NCI-H2196 treated with DMSO at 0.1 percent for 48 hours (cell line): ENCODE measurements at regions not wholly inside any gene's neighbourhood (a gene's known extent, or its start where the extent isn't known, plus 50 kb on each side); places are given as distances from the start of the nearest gene placed in this dataset.

Experiments used
- DNase-seq: peaks from one replicate; lab custom pipeline; 2025; ENCODE audit not compliant: unreplicated experiment; lab: John Stamatoyannopoulos, UW

DNA sequence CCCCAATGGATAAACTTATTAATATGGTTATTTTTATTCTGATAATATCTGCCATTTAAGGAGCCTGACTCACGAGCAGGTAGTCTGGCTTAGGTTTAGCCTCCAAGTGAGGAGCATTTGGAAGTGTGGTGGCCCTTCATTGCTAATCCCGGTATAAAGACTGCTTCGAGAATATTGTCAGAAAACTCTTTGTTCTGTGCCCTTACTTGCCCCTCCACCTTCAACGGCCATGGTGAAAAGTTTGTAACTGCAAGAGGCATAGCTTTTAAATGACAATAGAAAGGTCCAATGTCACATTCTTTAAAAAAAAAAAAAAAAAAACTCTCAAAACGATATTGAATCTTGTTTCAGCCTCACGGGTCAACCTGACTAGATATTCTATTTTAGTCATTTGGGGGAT lies 157.4 kb upstream of the PROX1 start:
- no peak for DNase-seq

DNA sequence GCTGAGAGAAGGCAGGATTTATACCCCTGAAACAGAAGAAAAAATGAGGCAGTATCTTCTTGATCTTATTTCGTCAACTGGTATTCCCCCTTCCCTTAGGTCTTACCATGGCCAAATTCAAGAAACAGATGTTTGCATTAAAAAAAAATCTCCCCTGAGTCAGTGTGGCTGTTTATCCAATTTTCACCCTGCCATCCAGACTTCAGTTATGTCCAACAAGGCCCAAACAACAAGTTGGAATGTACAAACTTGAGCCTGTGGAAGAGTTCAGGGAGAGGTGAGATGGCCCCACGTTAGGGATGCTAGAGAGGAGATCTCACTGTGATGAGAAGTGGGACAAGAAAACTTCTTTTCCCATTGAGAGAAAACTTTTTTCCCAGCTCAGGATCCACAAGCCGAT lies 147.2 kb upstream of the PROX1 start:
- DNase-seq: no peak

- no peak for DNase-seq
These were observed 143.1 kb upstream of the PROX1 start for GRCh38 chr1:213844632-213845031.

DNA sequence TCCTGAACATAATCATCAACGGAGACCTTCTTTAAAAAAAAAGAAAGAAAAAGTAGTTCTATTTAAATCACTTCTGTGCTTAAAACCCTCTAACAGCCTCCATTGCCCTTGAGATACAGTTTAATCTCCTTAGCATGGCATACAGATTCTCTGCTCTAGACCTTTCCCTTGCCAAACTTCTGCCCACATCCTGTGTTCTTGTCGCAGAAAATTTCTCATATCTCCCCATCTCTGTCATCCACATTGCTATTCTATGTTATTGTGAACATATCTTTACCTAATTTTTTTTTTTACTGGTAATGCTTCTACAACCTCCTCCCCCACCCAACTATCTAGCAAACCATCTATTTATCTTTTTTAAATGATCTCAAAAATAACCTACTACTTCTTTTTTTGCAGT lies 135.7 kb upstream of the PROX1 start:
- DNase-seq: no peak

GRCh38 chr1:213858581-213858980 lies 129.2 kb upstream of the PROX1 start:
- no peak for DNase-seq

DNA sequence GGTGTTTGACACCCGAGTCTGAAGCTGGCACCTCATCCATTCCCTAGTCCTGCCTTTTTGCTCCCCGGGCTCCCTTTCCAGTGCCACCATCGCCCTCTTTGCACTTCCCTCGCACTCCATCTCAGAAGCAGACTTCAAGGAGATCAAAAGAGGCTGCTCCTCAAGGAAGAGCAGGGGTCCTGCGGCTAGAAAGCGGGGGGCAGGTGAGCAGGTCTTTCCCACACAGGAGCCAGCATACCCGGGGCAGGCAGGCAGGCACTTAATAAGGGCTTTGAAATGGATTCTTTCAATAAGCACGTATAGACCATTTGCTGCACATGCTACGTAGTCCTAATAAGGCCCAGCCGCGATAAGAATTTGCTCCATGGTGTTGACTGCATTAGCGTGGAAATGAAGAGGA lies 125.9 kb upstream of the PROX1 start:
- no peak for DNase-seq

- no peak for DNase-seq
These were observed 123.7 kb upstream of the PROX1 start for GRCh38 chr1:213864091-213864490.

DNA sequence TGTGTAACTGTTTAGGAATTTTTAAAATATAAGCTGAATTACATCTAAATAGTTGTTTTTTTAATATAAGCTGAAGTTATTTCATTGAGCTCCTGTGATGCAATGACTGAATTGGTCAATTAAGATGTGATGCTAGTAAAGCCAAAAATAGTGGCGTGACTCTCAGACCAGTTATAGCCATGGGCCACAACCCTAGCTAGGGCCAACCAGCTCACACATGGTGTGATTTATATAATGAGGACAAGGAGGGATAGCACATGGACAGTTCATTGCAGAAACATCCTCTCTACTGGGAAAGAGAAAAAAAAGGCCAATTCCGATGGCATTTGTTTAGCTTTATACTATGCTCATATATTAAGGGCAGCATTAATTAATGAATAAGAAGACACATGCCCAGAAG lies 119.3 kb upstream of the PROX1 start:
- DNase-seq: no peak

GRCh38 chr1:213871179-213871578 lies 116.6 kb upstream of the PROX1 start:
- no peak for DNase-seq

GRCh38 chr1:213874789-213875188 lies 113.0 kb upstream of the PROX1 start:
- DNase-seq: no peak

GRCh38 chr1:213876531-213876930 lies 111.2 kb upstream of the PROX1 start:
- DNase-seq: no peak

DNA sequence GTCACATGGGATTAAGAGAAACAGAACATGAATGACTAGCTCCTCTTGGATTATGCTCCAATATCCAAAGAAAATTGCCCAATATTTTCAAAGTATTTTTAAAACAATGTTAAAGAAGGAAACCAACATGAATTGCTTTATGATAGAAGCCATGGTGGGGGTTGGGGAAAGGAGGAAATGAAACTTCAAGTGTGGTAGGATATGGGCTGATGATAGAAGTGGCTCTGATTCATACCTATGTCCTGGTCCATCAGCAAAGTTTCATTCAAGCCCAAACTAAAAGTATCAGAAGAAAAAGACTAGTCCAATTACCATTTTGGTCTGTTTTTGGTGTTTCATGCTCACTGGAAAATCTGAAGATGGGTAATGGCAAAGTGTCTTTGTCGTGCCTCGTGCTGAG lies 104.2 kb upstream of the PROX1 start:
- DNase-seq: no peak

GRCh38 chr1:213884402-213884801 lies 103.4 kb upstream of the PROX1 start:
- DNase-seq: no peak

GRCh38 chr1:213884942-213885341 lies 102.8 kb upstream of the PROX1 start:
- DNase-seq: no peak

DNA sequence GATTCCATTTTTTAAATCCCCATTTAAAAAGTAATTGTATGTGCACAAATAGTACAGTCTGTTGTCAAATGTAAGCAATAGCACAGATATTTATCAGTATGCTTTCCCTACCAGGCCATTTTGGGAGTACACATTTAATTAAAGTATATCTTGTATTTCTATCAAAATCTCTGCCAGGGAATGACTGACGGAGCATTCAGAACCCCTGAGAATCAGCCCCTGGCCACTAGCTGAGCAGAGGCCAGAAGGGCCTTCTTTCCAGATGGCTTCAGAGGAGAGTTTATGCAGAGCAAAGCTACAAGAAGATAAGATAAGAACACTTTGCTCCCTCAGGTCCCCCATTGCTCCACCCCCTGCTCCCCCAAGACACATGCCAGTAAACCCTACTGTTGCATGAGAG lies 99.9 kb upstream of the PROX1 start:
- no peak for DNase-seq

GRCh38 chr1:213891989-213892902 lies 95.5 kb upstream of the PROX1 start:
- DNase-seq: no peak

DNA sequence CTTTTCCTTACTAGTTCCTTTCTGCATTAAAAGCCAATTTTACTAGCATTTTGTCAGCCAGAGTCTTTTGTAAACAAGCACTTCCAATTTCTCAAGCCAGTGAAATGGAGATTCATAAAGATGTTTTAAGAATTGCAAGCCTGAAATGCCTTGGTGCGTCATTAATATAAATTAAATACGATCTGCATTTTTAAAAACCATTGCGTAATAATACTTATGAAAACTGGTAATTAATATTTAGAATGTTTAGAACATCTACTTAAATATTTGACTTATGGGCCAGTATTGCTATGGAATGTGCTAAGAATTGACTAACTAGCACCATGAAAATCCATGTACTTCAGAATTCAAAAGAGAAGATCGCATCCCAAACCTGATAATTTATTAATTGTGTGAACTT lies 89.1 kb upstream of the PROX1 start:
- no peak for DNase-seq

DNA sequence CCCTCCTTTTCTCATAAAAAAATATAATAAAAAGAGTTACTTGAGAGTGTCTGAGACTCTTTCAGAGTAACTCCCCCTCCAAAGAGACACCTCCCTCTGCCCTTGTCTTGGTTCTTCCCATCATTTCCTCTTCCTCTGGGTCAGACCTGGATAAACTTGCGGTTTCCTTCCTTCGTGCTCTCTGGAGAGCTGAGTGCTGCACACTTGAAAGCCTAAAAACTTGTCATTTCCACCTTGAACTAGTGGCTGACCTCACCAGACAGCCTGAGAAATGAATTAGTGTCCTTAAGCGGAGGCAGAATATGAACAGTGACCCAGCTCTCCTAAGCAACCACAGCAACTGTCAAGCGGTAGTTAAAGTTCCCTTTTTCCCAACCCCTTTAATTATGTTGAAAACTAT lies 88.4 kb upstream of the PROX1 start:
- no peak for DNase-seq

DNA sequence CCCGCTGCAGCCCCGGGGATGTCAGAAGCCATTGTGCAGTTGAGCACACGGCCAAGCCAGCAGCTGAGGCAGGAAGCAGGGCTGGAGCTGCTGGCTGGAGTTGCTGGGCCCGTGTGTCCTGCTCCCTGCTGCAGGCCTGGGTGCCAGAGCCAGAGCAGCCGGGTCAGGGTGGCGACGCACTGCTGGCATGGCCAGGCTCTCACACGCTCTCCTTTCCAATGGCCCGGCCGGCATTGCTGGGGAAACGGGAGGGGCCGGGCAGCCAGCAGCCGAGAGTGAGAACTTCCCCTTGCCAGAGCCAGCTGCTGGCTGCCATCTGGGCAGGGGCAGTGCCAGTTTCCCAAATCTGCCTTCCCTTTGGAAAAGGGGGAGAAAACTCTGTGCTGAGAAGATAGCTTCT lies 82.4 kb upstream of the PROX1 start:
- DNase-seq: no peak

DNA sequence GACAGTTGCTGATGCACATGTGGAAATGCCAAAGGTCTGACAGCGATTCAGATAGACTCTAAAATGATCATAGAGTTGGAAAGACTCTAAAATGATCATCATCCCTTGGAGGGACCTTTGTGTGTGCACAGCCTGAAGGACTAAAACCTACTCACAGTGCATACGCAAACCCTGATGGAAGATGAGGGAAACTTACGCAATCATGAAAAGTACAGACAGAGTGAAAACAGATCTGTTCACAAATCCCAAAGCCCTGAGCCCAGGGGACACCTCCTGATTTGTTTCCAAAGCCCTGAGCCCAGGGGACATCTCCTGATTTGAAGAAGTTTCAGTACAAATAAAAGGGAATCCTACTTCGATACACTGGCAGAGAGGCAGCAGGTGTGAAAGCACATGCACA lies 79.3 kb upstream of the PROX1 start:
- no peak for DNase-seq

DNA sequence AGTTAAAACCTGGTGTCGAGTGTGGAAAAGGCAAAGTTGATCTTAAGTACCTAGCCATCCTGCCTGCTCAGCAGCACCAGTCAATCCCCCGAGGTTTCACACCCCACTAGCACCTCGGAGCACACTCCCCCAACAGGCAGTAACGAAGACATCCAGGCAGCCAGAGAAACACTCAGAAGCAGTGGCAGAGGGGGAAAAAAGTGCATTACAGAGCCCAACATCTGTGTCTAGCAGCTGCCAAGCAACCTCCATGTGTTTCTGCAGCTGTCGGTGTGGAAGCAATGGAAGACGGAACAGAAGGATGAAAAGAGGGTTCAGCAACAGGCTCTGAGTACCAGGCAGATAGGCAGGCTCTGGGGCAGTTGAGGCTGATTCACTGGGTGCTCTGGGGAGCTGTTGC lies 73.4 kb upstream of the PROX1 start:
- DNase-seq: no peak

GRCh38 chr1:213921311-213921710 lies 66.5 kb upstream of the PROX1 start:
- no peak for DNase-seq

- DNase-seq: no peak
These were observed 66.1 kb upstream of the PROX1 start for GRCh38 chr1:213921712-213922111.
